ENCODE measurements at regions not wholly inside any gene's neighbourhood (a gene's known extent, or its start where the extent isn't known, plus 50 kb on each side); places are given as distances from the start of the nearest gene placed in this dataset.

DNA sequence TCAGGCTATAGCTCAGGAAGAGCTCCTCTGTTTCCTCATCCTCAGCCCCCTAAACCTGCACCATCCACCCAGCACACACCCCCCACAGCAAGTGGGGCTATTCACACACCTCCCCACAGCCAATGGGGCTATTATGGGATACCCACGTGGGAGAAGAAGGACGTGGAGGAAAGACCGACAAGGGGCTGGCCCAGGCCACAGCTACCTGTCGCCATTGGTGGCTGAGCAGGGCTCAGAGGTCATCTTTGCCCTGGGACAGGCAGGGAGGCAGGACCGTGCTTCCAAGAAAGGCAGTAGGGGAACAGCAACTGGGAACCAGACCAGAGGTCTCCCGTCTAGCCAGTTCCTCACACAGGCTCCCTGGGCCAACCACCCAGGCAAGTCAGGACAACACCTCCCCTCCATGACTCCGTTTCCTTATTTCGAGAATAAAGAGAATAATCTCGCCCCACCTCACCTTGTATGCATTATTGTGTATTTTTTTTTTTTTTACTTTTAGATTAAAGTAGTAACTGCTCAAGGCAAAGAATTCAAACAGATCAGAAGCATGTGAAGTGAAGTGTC, 92.3 kb upstream of the TARDBP start:
- TF ChIP-seq TEAD4 (IDR thresholded peaks at IDR 0.05) (no peak), NFIC (IDR thresholded peaks at IDR 0.05) (no peak), EP300 (IDR thresholded peaks at IDR 0.05; ENCODE audit: borderline replicate concordance) (no peak)

DNA sequence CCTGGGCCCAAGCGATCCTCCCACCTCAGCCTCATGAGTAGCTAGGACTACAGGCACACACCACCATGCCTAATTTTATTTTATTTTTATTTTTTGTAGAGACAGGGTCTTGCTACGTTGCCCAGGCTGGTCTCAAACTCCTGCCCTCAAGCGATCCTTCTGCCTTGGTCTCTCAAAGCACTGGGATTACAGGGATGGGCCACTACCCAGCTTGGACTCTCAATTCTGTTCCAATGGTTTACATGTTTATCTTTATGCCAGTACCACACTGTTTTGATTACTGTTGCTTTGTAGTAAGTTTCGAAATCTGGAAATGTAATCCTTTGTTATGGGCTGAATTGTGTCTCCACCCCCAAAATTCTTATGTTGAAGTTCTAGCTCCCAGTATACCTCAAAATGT, 88.4 kb upstream of the TARDBP start:
- TF ChIP-seq TCF12 (IDR thresholded peaks at IDR 0.05; ENCODE audit: low read depth) (no peak), CEBPB (IDR thresholded peaks at IDR 0.05) (no peak)

DNA sequence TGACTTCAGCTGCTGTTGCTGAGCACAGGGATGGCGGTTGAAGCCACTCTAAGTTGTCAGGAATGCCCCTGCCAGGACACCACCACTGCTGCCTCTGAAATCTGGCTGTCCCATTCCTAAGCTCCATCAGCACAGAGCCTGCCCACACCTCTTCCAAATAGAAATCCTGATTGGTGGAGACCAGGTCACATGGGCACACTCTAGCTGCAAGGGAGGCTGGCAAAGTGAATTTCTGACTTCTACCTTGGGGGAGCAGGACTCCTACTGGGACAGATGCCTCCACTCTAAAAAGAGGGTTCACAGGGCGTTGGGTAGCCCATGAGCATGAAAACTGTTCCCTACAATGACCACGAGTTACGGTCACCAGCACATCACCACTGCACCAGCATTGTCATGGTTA, 83.8 kb upstream of the TARDBP start:
- TF ChIP-seq, protein P1, sequence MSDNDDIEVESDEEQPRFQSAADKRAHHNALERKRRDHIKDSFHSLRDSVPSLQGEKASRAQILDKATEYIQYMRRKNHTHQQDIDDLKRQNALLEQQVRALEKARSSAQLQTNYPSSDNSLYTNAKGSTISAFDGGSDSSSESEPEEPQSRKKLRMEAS (IDR thresholded peaks at IDR 0.05) = no peak
- no peak for TF ChIP-seq NFIC (IDR thresholded peaks at IDR 0.05)
- no peak for TF ChIP-seq YY1 (IDR thresholded peaks at IDR 0.05; ENCODE audit: low read depth)
- TF ChIP-seq, protein P2, sequence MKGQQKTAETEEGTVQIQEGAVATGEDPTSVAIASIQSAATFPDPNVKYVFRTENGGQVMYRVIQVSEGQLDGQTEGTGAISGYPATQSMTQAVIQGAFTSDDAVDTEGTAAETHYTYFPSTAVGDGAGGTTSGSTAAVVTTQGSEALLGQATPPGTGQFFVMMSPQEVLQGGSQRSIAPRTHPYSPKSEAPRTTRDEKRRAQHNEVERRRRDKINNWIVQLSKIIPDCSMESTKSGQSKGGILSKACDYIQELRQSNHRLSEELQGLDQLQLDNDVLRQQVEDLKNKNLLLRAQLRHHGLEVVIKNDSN (IDR thresholded peaks at IDR 0.05) = peak; percentile 67
- no peak for TF ChIP-seq EGR1 (IDR thresholded peaks at IDR 0.05)

DNA sequence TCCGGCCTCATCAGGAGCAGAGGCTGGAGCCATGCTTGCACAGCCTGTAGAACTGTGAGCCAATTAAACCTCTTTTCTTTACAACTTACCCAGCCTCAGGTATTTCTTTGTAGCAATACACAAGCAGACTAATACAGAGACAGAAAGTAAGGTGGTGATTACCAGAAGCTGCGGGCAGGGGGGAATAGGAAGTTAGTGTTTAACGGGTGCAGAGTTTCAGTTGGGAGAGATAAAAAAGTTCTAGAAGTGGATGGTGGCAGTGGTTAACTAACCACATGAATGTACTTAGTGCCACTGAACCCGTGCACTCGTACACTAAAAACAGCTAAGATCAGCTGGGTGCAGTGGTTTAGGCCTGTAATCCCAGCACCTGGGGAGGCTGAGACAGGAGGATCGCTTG, 80.4 kb upstream of the TARDBP start:
- TF ChIP-seq, protein P1 (IDR thresholded peaks at IDR 0.05) = no peak
- TF ChIP-seq TAF1 (IDR thresholded peaks at IDR 0.05; ENCODE audit: low read depth) = no peak
- no peak for TF ChIP-seq EGR1 (IDR thresholded peaks at IDR 0.05)
- TF ChIP-seq ZBTB7A (IDR thresholded peaks at IDR 0.05; ENCODE audit: low read depth) = no peak
- no peak for TF ChIP-seq RAD21 (IDR thresholded peaks at IDR 0.05; ENCODE audit: low read depth)

DNA sequence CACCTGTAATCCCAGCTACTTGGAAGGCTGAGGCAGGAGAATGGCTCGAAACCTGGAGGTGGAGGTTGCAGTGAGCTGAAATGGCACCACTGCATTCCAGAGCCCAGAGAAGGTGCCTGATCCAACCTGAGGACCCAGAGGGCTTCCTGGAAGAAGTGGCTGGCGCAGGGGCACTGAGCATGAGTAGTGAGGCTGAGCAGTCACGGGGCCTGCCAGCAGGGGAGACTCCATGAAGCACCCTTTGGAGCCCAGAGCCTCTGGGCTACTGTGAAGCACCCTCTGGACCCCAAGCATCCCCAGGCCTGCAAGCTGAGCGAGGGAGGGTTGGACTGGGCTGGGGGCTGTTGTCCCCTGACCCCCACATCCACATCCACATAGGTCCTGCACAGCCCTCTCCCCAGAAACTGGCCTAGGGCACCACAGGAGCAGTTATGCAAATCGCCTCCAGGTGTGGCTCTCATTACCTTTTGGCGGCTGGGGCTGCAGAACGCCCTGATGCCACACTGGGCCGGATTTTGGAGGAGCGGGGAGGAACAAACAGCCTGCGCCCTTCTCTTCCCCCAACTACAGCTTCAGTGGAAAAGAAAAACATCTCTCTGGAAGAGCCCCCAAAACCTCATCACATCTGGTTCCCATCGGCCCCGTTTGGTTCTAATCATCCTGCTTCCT, 78.2 kb upstream of the TARDBP start:
- TF ChIP-seq YY1 (IDR thresholded peaks at IDR 0.05; ENCODE audit: low read depth) (no peak), CREB1 (IDR thresholded peaks at IDR 0.05; ENCODE audit: low read depth) (no peak), FOXM1 (IDR thresholded peaks at IDR 0.05; ENCODE audit: borderline replicate concordance, low read depth) (no peak), RAD21 (IDR thresholded peaks at IDR 0.05; ENCODE audit: low read depth) (no peak), EP300 (IDR thresholded peaks at IDR 0.05; ENCODE audit: borderline replicate concordance) (no peak), EGR1 (IDR thresholded peaks at IDR 0.05) (no peak), TAF1 (IDR thresholded peaks at IDR 0.05; ENCODE audit: low read depth) (no peak), TEAD4 (IDR thresholded peaks at IDR 0.05) (no peak), CEBPB (IDR thresholded peaks at IDR 0.05) (no peak), NFIC (IDR thresholded peaks at IDR 0.05) (no peak)
- TF ChIP-seq, protein P1 (IDR thresholded peaks at IDR 0.05) = no peak

DNA sequence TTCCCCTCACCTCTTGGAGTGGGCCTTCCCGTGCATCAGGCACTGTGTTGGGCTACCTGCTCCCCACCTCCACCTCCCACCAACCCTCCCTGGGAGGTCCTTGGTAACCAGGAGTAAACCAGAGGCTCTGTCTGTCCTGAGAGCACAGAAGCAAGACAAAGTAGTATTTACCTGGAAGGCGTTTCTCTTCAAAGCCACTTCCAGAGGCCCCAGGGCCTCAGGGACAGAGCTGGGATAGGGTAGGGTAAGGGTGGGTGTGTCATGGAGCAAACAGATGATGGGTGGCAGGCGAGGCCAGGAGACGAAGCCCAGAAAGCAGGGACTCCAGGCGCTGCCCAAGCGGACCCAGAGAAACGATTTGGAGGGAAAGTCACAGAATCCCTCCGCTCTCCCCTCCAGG, 77.2 kb upstream of the TARDBP start:
- TF ChIP-seq EP300 (IDR thresholded peaks at IDR 0.05; ENCODE audit: borderline replicate concordance) (no peak), FOXM1 (IDR thresholded peaks at IDR 0.05; ENCODE audit: borderline replicate concordance, low read depth) (no peak), NFIC (IDR thresholded peaks at IDR 0.05) (no peak), EGR1 (IDR thresholded peaks at IDR 0.05) (no peak), YY1 (IDR thresholded peaks at IDR 0.05; ENCODE audit: low read depth) (no peak), ZBTB7A (IDR thresholded peaks at IDR 0.05; ENCODE audit: low read depth) (no peak), TCF12 (IDR thresholded peaks at IDR 0.05; ENCODE audit: low read depth) (no peak), TEAD4 (IDR thresholded peaks at IDR 0.05) (no peak), CREB1 (IDR thresholded peaks at IDR 0.05; ENCODE audit: low read depth) (no peak), RAD21 (IDR thresholded peaks at IDR 0.05; ENCODE audit: low read depth) (no peak), CEBPB (IDR thresholded peaks at IDR 0.05) (no peak), TAF1 (IDR thresholded peaks at IDR 0.05; ENCODE audit: low read depth) (no peak)
- TF ChIP-seq, protein P2 (IDR thresholded peaks at IDR 0.05) = no peak
- TF ChIP-seq, protein P1 (IDR thresholded peaks at IDR 0.05) = no peak
- TF ChIP-seq, protein P3, sequence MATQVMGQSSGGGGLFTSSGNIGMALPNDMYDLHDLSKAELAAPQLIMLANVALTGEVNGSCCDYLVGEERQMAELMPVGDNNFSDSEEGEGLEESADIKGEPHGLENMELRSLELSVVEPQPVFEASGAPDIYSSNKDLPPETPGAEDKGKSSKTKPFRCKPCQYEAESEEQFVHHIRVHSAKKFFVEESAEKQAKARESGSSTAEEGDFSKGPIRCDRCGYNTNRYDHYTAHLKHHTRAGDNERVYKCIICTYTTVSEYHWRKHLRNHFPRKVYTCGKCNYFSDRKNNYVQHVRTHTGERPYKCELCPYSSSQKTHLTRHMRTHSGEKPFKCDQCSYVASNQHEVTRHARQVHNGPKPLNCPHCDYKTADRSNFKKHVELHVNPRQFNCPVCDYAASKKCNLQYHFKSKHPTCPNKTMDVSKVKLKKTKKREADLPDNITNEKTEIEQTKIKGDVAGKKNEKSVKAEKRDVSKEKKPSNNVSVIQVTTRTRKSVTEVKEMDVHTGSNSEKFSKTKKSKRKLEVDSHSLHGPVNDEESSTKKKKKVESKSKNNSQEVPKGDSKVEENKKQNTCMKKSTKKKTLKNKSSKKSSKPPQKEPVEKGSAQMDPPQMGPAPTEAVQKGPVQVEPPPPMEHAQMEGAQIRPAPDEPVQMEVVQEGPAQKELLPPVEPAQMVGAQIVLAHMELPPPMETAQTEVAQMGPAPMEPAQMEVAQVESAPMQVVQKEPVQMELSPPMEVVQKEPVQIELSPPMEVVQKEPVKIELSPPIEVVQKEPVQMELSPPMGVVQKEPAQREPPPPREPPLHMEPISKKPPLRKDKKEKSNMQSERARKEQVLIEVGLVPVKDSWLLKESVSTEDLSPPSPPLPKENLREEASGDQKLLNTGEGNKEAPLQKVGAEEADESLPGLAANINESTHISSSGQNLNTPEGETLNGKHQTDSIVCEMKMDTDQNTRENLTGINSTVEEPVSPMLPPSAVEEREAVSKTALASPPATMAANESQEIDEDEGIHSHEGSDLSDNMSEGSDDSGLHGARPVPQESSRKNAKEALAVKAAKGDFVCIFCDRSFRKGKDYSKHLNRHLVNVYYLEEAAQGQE (IDR thresholded peaks at IDR 0.05; ENCODE audit: low read depth) = no peak

DNA sequence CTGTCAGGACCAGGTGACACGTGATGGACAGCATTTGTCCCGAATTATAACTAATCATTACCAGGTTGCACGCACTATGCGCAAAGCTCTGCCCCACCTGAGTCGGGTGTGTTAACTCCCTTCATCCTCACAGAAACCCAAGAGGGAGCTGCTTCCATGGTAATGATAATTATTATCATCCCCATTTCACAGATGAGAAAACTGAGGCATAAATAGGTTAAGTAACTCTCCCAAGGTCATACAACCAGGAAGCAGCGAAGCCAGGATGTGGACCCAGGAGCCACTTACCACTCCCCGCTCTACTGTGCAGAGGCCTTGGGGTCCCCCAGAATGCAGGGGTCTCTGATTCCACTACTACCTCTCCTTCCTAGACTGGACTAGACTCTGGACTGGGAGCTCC, 76.7 kb upstream of the TARDBP start:
- no peak for TF ChIP-seq EP300 (IDR thresholded peaks at IDR 0.05; ENCODE audit: borderline replicate concordance)

Measured in Ishikawa (cell line).